ENCODE measurements at regions not wholly inside any gene's neighbourhood (a gene's known extent, or its start where the extent isn't known, plus 50 kb on each side); places are given as distances from the start of the nearest gene placed in this dataset.

DNA sequence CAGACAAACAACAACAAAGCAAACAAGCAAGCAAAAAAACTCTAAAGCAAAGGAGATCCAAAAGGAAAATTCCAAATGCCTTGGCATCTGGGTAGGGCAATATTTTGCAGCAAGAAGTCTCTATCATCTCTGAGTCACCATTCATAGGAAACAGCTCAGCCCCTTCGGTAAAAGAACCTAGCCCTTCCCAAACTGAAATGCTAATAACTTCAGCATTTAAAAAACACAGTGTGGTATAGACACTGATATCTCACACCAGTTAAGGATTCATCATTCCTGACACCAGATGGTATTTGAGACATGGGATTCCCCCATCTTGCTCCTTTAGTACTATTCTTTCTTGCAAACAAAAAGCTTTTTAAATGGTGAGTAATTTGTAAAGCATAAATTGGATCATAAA, 491.8 kb downstream of the TXNL1 start:
- H3K27me3 ChIP-seq (ENCODE audit: insufficient read depth, low read length, poor library complexity) = no peaks in the 10 kb centered on the region
- no peak overlapping the region for H2AFZ ChIP-seq (ENCODE audit: low read depth, low read length)
- no peak overlapping the region for H3K9ac ChIP-seq (ENCODE audit: low read depth, low read length)
- no peak overlapping the region for H3K4me3 ChIP-seq (ENCODE audit: low read depth in 1 of 2, low read length in 2 of 2)
- H3K4me1 ChIP-seq (ENCODE audit: insufficient read depth, low read length) = no peaks in the 10 kb centered on the region
- no peak overlapping the region for H3K27ac ChIP-seq (ENCODE audit: low read length)
- no peak overlapping the region for H3K4me2 ChIP-seq (ENCODE audit: insufficient read depth, low read length)
- H3K36me3 ChIP-seq (ENCODE audit: insufficient read depth, low read length) = no peaks in the 10 kb centered on the region
- ATAC-seq (ENCODE audit: insufficient read depth, low read depth) (no peak), DNase-seq (no peak)
- no peaks in the 10 kb centered on the region for H4K20me1 ChIP-seq (ENCODE audit: insufficient read depth, low read length)
- no peaks in the 10 kb centered on the region for H3K79me2 ChIP-seq (ENCODE audit: insufficient read depth, low read length)
- TF ChIP-seq CTCF (IDR thresholded peaks at IDR 0.05; ENCODE audit: borderline replicate concordance, extremely low read depth, low read length, poor library complexity, severe bottlenecking) (no peak), EZH2 (IDR thresholded peaks at IDR 0.05; ENCODE audit: borderline replicate concordance, low read depth, low read length, severe bottlenecking) (no peak)
- no peaks in the 10 kb centered on the region for H3K9me3 ChIP-seq (ENCODE audit: insufficient read depth, low read length, severe bottlenecking)

DNA sequence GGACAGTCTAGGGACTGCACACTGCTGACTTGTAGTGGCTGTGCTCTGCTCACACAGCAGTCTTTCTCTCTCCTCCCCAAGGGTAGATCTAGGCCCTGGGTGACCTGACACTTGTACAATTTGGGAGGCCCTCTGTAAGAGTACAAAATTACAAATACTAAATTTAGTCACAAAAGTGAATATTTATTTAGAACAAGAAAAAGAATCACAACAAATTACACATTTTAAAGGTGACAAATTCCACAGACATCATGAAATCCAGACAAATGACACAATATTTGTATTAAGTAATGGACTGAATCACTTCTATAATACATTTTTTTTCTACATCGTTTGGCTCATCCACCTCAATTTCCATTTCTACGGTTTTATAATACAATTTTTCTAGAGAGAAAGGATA, 496.4 kb downstream of the TXNL1 start:
- Histone ChIP-seq H3K4me3 (ENCODE audit: low read depth in 1 of 2, low read length in 2 of 2) (no peak overlapping the region), H3K36me3 (ENCODE audit: insufficient read depth, low read length) (no peaks in the 10 kb centered on the region), H2AFZ (ENCODE audit: low read depth, low read length) (no peak overlapping the region), H3K9me3 (ENCODE audit: insufficient read depth, low read length, severe bottlenecking) (no peaks in the 10 kb centered on the region), H3K9ac (ENCODE audit: low read depth, low read length) (no peak overlapping the region), H3K4me2 (ENCODE audit: insufficient read depth, low read length) (no peak overlapping the region), H4K20me1 (ENCODE audit: insufficient read depth, low read length) (no peaks in the 10 kb centered on the region), H3K27ac (ENCODE audit: low read length) (no peak overlapping the region), H3K4me1 (ENCODE audit: insufficient read depth, low read length) (no peaks in the 10 kb centered on the region), H3K27me3 (ENCODE audit: insufficient read depth, low read length, poor library complexity) (no peaks in the 10 kb centered on the region), H3K79me2 (ENCODE audit: insufficient read depth, low read length) (no peaks in the 10 kb centered on the region)
- DNase-seq = no peak
- ATAC-seq (ENCODE audit: insufficient read depth, low read depth) = no peak
- TF ChIP-seq CTCF (IDR thresholded peaks at IDR 0.05; ENCODE audit: borderline replicate concordance, extremely low read depth, low read length, poor library complexity, severe bottlenecking) = no peak
- no peak for TF ChIP-seq EZH2 (IDR thresholded peaks at IDR 0.05; ENCODE audit: borderline replicate concordance, low read depth, low read length, severe bottlenecking)

GRCh38 chr18:56139792-56140254, 498.6 kb downstream of the TXNL1 start:
- Histone ChIP-seq H3K4me2 (ENCODE audit: insufficient read depth, low read length) (no peak overlapping the region), H2AFZ (ENCODE audit: low read depth, low read length) (no peak overlapping the region), H3K27me3 (ENCODE audit: insufficient read depth, low read length, poor library complexity) (no peaks in the 10 kb centered on the region), H4K20me1 (ENCODE audit: insufficient read depth, low read length) (no peaks in the 10 kb centered on the region), H3K4me1 (ENCODE audit: insufficient read depth, low read length) (no peaks in the 10 kb centered on the region), H3K36me3 (ENCODE audit: insufficient read depth, low read length) (no peaks in the 10 kb centered on the region), H3K27ac (ENCODE audit: low read length) (no peak overlapping the region), H3K9ac (ENCODE audit: low read depth, low read length) (no peak overlapping the region), H3K79me2 (ENCODE audit: insufficient read depth, low read length) (no peaks in the 10 kb centered on the region), H3K4me3 (ENCODE audit: low read depth in 1 of 2, low read length in 2 of 2) (no peak overlapping the region), H3K9me3 (ENCODE audit: insufficient read depth, low read length, severe bottlenecking) (no peaks in the 10 kb centered on the region)
- DNase-seq (no peak), ATAC-seq (ENCODE audit: insufficient read depth, low read depth) (no peak)
- no peak for TF ChIP-seq CTCF (IDR thresholded peaks at IDR 0.05; ENCODE audit: borderline replicate concordance, extremely low read depth, low read length, poor library complexity, severe bottlenecking)
- TF ChIP-seq EZH2 (IDR thresholded peaks at IDR 0.05; ENCODE audit: borderline replicate concordance, low read depth, low read length, severe bottlenecking) = no peak

GRCh38 chr18:56139372-56139771, 499.0 kb downstream of the TXNL1 start:
- no peaks in the 10 kb centered on the region for H3K9me3 ChIP-seq (ENCODE audit: insufficient read depth, low read length, severe bottlenecking)
- H2AFZ ChIP-seq (ENCODE audit: low read depth, low read length) = no peak overlapping the region
- DNase-seq (no peak), ATAC-seq (ENCODE audit: insufficient read depth, low read depth) (no peak)
- no peaks in the 10 kb centered on the region for H3K36me3 ChIP-seq (ENCODE audit: insufficient read depth, low read length)
- H3K79me2 ChIP-seq (ENCODE audit: insufficient read depth, low read length) = no peaks in the 10 kb centered on the region
- no peaks in the 10 kb centered on the region for H3K27me3 ChIP-seq (ENCODE audit: insufficient read depth, low read length, poor library complexity)
- H3K4me2 ChIP-seq (ENCODE audit: insufficient read depth, low read length) = no peak overlapping the region
- no peaks in the 10 kb centered on the region for H3K4me1 ChIP-seq (ENCODE audit: insufficient read depth, low read length)
- no peak overlapping the region for H3K9ac ChIP-seq (ENCODE audit: low read depth, low read length)
- H4K20me1 ChIP-seq (ENCODE audit: insufficient read depth, low read length) = no peaks in the 10 kb centered on the region
- TF ChIP-seq CTCF (IDR thresholded peaks at IDR 0.05; ENCODE audit: borderline replicate concordance, extremely low read depth, low read length, poor library complexity, severe bottlenecking) = no peak
- no peak for TF ChIP-seq EZH2 (IDR thresholded peaks at IDR 0.05; ENCODE audit: borderline replicate concordance, low read depth, low read length, severe bottlenecking)
- H3K4me3 ChIP-seq (ENCODE audit: low read depth in 1 of 2, low read length in 2 of 2) = no peak overlapping the region
- H3K27ac ChIP-seq (ENCODE audit: low read length) = no peak overlapping the region
